Kidney (tissue), 13 donors: ENCODE measurements at regions not wholly inside any gene's neighbourhood (a gene's known extent, or its start where the extent isn't known, plus 50 kb on each side); places are given as distances from the start of the nearest gene placed in this dataset.

ENCODE experiments used
- DNase-seq, 5 donors: peaks; one replicate each; pipeline ENCODE4 v3.0.0-alpha.2; 2013 to 2020
- FAIRE-seq: peaks from 2 replicates; lab custom pipeline; 2012; peaks lifted over from hg19 to GRCh38; lab: Jason Lieb, UNC
- H3K27ac ChIP-seq, 2 donors: one replicate each; pipeline ENCODE4 v1.7.0; 2013; ENCODE audit warnings: low read depth in 2 of 2, low read length in 2 of 2, inconsistent platforms in 1 of 2
- H3K27me3 ChIP-seq: one replicate; pipeline ENCODE4 v1.7.1; 2013; ENCODE audit warnings: low read length, inconsistent platforms; ENCODE audit not compliant: control insufficient read depth, insufficient read depth
- H3K36me3 ChIP-seq, 3 donors: one replicate each; pipeline versions ENCODE4 v1.7.0 to v1.7.1; 2013; ENCODE audit warnings: low read length in 3 of 3, control low read depth in 1 of 3, inconsistent platforms in 1 of 3; ENCODE audit not compliant: insufficient read depth in 3 of 3, control insufficient read depth in 2 of 3
- H3K4me1 ChIP-seq, 3 donors: one replicate each; pipeline versions ENCODE4 v1.7.0 to v1.7.1; 2013; ENCODE audit warnings: low read length in 3 of 3, inconsistent platforms in 1 of 3, low read depth in 1 of 3; ENCODE audit not compliant: control insufficient read depth in 2 of 3, insufficient read depth in 2 of 3
- H3K4me3 ChIP-seq, 3 donors: one replicate each; pipeline versions ENCODE4 v1.7.0 to v1.8.1; 2013; ENCODE audit warnings: low read length in 3 of 3, control low read depth in 1 of 3, inconsistent platforms in 1 of 3
- H3K9ac ChIP-seq, 3 donors: one replicate each; pipeline versions ENCODE4 v1.7.0 to v1.7.1; 2013; ENCODE audit warnings: low read length in 3 of 3, control low read depth in 1 of 3, inconsistent platforms in 1 of 3
- H3K9me3 ChIP-seq, 3 donors: one replicate each; pipeline versions ENCODE4 v1.7.0 to v1.7.1; 2013; ENCODE audit warnings: low read length in 3 of 3, control low read depth in 1 of 3, inconsistent platforms in 1 of 3; ENCODE audit not compliant: control insufficient read depth in 2 of 3, insufficient read depth in 1 of 3
- CTCF ChIP-seq: IDR thresholded peaks from 3 replicates; pipeline ENCODE4 v1.5.1; 2012; ENCODE audit warnings: mild to moderate bottlenecking, moderate library complexity, borderline replicate concordance; ENCODE audit not compliant: insufficient read depth; ENCODE audit errors: extremely low read depth
- intact Hi-C: fragments of 100-400 bp; cut with DNase I; formaldehyde crosslinking; loops from one replicate; pipeline ENCODE4 v1.11.1; 2022
- donor health status: control.
- donor health status: control.
- donor health status: control.
- donor health status: control.
- donor health status: control.
- donor health status: DM: yes; HTN: yes; CAD: no.
- donor health status: Normal renal cell carcinoma (clear cell type).

DNA sequence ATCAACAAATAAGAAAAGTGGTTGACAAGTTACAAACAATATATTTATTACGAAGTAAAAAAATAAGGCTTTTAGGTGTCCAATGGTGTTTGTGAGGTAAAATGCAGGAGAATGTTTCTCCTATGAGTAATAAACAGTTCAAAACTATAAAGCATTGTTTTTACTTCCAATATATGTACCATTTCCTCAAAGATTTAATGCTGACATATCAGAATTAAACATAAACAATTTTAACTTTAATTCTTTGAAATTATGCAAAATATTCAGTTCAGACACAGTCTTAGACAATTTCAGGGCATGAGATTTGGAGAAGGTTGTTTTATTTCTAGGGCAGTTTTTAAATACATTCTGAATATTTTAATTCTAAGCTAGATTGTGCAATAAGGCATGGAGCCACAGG lies 602.5 kb upstream of the DPPA4 start:
- no peak overlapping the region for H3K9ac ChIP-seq
- no peaks in the 10 kb centered on the region for H3K27me3 ChIP-seq
- no peak overlapping the region for H3K4me3 ChIP-seq
- no peak overlapping the region for H3K27ac ChIP-seq
- no peaks in the 10 kb centered on the region for H3K4me1 ChIP-seq
- no peak for TF ChIP-seq CTCF
- FAIRE-seq: no peak
- intact Hi-C loops: no loop called here
- no peaks in the 10 kb centered on the region for H3K36me3 ChIP-seq
- H3K9me3 ChIP-seq: no peaks in the 10 kb centered on the region
- DNase-seq: no peak

- H3K36me3 ChIP-seq: no peaks in the 10 kb centered on the region
- intact Hi-C loops: no loop called here
- no peaks in the 10 kb centered on the region for H3K4me1 ChIP-seq
- no peak for FAIRE-seq
- no peak overlapping the region for H3K27ac ChIP-seq
- no peak for TF ChIP-seq CTCF
- H3K4me3 ChIP-seq: no peak overlapping the region
- H3K9me3 ChIP-seq: no peaks in the 10 kb centered on the region
- no peaks in the 10 kb centered on the region for H3K27me3 ChIP-seq
- H3K9ac ChIP-seq: no peak overlapping the region
- DNase-seq: no peak
Observed at GRCh38 chr3:109943181-109943580, 605.8 kb upstream of the DPPA4 start.

- no peak overlapping the region for H3K9ac ChIP-seq
- intact Hi-C loops: no loop called here
- no peak for FAIRE-seq
Observed at GRCh38 chr3:109944836-109945235, 607.5 kb upstream of the DPPA4 start.

More at GRCh38 chr3:109944836-109945235, 607.5 kb upstream of the DPPA4 start:
- H3K27me3 ChIP-seq: no peaks in the 10 kb centered on the region
- H3K27ac ChIP-seq: no peak overlapping the region
- DNase-seq: no peak
- TF ChIP-seq CTCF: no peak
- H3K4me3 ChIP-seq: no peak overlapping the region
- H3K9me3 ChIP-seq: no peaks in the 10 kb centered on the region
- no peaks in the 10 kb centered on the region for H3K36me3 ChIP-seq
- H3K4me1 ChIP-seq: no peaks in the 10 kb centered on the region
